ENCODE measurements at regions not wholly inside any gene's neighbourhood (a gene's known extent, or its start where the extent isn't known, plus 50 kb on each side); places are given as distances from the start of the nearest gene placed in this dataset.
A peak's percentile ranks its signal among the peaks of the same experiment; 100 is the strongest.
"Not testable (repeated sequence)": the region's sequence is repeated elsewhere in the genome, so short reads cannot be mapped to it uniquely, and the experiment has no call there.

GRCh38 chr15:69554279-69554961, 101.8 kb downstream of the RPLP1 start:
- peak; percentile 75 to 91 for DNase-seq

DNA sequence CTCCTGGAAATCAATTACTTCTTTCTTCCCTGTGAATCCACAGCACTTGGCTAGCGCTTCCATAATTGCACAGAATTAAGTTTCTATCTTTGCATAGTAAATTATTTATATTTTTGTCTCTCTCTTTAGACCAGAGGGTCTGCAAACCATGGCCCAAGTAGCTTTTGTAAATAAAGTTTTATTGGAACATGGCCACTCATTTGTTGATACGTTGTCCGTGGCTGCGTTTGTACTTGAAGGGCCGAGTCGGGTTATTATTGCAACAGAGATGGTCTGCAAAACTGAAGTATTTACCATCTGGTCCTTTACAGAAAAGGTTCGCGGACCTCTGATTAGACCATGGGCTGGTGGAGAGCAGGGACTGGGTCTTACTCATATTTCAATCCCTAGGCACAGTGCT, 102.5 kb downstream of the RPLP1 start:
- no peak for DNase-seq

DNA sequence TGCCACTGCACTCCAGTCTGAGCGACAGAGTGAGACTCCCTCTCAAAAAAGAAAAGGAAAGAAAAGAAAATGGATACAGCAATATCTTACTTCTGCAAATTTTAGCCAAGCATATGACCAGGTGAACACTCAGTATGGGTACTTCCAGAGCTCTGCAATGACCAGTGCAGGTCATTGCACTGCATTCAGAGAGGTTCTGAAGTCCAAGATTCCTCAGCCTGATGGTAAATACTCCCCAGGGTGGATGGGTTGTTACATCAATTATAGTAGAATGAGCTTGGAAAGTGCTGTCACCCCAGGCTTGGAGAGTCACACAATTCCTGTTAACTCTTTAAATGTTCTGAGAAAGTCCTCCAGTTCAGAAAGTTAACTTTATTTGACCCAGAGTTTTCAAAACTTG, 103.7 kb downstream of the RPLP1 start:
- no peak for DNase-seq

GRCh38 chr15:69557020-69557706, 104.5 kb downstream of the RPLP1 start:
- DNase-seq, result no peak

DNA sequence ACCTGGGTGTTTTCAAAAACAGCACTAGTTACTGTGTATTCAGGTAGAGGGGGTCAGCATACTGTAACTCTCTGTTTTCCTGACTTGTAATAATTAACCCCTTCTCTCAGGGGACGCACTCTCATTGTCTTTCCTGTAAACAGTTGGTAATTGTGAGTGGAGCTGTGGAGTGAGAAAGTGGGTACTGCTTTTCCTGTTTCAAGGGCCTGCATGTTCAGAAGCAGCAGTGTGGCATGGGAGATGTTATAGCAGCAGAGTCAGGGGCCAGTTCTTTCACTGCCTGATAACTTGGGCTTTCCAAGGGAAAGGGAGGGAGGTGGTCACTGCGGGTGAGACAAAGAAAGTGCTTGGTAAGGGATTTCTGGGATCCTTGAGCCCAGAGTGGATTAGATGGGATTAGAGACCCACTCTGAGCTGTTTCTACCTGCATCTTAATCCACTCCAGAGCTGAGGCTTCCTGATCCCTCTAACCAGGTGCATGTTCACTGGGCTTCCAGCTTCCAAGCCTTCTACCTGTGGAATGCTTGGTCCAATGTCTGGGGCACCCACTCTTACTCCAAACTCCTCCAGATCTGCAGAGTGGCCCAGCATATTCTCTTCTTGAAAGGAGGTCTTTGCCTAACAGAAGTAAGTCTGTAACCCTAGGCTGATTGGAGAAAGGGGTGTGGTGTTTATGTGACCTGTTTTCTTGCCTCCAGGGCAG, 105.2 kb downstream of the RPLP1 start:
- no peak for DNase-seq

- DNase-seq, result no peak
Measured at GRCh38 chr15:69559440-69560190, 107.0 kb downstream of the RPLP1 start.

DNA sequence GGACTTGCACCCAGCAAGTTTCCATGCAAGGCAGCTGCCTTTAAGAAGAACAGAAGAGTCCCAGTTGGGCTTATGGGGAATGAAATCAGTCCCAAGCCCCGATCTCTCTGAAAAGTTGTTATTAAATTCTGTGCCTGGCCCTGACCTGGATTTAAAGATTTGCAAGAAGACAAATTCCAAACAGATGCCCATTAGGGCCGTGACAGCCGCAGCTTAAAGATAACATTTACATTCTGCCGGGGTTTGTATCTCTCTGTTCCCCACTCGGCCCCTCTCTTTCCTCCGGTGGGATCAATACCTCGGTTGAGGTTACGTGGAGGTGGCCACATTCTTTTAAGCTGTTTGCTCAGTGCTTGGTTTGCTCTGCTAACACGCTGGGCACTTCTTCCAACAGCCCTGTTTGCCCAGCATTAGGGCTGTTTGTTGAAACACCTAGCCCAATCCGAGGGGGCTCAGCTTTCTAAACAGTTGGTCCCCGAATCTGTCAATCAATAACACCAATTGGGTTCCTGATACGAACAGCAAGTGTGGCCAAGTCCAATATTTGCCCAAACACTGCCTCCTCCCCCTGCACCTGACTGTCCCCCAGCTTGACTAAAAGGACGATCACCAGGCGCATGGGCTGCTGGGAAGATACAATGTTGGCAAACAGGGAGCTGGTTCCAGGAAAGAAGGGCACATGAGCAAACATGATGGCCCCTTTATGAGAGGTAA, 108.6 kb downstream of the RPLP1 start:
- DNase-seq, result no peak

GRCh38 chr15:69562116-69562515, 109.5 kb downstream of the RPLP1 start:
- no peak for DNase-seq

DNA sequence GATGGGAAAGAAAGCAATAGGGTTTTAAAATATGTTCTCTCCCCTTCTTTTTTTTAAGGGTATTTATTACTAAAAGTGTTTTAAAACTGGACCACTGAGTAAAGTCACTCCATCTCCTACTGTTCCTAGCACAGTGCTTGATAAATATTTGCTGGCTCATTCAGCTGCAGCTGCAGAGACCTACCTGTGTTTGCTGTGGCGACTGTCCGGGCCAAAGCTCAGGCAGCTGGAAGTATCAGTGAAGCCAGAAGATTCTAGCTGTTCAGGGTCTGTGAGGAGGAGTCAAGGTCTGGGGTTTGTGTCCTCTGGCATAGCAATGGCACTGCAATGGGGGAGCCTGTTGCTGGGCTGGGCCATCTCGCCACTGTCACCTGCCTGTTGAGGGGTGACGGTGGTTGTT, 109.9 kb downstream of the RPLP1 start:
- no peak for DNase-seq

DNA sequence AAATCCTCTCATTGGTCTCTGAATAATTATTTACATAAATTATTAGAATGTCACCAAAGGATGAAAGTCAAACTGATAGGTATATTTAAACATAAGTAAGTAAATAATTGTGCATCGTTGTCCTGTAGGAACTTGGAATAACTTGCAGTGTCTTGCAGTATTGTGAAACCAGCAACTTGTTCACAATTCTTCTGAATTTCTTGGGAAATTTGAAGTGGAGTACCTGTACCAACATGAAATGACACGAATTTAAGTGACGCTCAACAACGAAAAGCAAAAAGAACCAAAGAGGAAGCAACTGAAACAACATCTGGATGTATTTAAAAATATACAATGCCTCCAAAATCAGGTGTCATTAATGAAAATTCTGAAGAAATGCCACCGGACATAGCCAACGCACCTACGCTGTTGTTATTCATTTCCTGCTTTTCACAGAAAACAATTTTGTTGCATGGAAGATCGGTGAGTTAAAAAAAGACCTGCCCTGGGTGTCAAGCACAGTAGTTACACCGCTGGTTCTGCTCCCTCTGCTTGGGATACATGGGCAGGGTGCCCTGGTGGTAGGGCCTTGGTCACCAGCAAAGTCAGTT, 112.5 kb downstream of the RPLP1 start:
- no peak for DNase-seq

- DNase-seq, result not testable (repeated sequence)
Measured at GRCh38 chr15:69567238-69567760, 114.7 kb downstream of the RPLP1 start.

DNA sequence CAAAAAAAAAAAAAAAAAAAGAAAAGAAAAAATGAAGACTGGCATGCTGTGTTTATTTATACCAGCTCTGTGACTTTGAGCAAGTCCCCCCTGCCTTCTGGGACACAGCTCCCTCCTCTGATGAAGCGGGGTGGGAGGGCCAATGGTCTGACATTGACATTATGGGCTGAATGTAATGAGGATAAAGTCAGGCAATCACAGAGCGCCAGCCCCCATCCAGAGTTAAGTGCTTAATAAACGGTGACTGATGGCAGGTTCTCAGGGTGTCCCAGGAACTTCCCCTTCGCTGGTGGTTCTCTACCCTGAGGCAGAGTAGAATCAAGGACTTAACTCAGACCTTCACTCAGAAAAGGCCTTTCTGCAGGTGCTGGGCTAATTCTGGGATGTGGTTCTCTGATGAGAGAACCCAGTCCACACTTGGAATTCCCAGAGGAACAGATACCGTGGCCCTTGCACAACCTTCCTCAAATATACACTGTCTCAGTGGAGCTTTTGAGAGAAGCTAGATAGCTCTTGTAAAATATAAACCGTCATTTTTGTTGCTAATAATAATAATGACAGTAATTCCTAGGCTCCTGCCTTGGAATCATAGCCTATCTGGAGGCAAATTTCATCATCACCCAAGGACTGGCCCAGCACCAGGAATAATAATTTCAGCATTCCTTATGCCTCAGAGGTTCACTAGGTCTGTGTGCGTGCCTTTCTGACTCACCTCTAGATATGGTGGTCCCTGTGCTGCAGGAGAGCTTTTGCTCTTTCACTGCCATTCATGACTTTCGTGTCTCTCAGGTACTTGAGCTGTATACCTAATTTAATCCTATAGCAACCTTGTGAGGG, 115.8 kb downstream of the RPLP1 start:
- no peak for DNase-seq

GRCh38 chr15:69570454-69570853, 117.8 kb downstream of the RPLP1 start:
- DNase-seq, result no peak

DNA sequence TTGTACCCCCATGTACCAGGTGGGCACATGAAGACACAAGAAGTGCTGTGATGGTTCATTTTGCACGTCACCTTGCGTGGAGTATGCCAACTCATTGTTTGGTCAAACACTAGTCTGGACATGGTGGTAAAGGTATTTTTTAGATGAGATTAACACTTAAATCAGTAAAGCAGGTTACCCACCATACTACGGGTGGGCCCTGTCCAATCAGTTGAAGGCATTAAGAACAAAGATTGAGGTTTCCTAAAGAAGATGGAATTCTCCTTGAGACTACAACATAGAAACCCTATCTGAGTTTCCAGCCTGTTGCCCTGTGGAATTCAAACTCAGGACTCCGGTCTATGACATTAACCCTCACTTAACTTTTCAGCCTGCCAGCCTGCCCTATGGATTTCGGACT, 118.4 kb downstream of the RPLP1 start:
- DNase-seq, result no peak

- not testable (repeated sequence) for DNase-seq
Measured at GRCh38 chr15:69573278-69573677, 120.7 kb downstream of the RPLP1 start.

GRCh38 chr15:69573815-69574475, 121.3 kb downstream of the RPLP1 start:
- DNase-seq, result no peak

GRCh38 chr15:69574506-69574905, 121.9 kb downstream of the RPLP1 start:
- DNase-seq, result no peak

DNA sequence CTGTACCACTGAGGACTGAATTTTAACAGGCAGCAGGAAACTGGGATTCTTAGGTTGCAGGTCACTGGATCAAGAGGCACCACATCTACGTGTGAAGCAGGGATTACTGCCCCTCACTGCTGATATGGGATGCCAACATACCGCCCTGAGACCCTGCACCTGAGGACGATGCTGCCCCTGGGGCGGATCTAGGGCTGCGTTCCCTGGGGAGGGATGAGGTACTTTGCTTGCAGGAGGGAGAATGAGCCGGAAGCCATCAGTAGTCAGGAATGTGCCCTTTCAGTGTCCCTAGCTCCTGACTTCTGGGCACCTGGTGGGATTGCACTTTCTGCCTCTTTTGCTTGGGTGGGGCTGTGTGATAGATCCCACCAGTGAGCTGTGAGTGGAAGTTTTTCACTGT, 122.8 kb downstream of the RPLP1 start:
- DNase-seq, result no peak

- DNase-seq, result peak; percentile 12 to 78
Measured at GRCh38 chr15:69576035-69576526, 123.5 kb downstream of the RPLP1 start.

- DNase-seq, result peak in 1 of 2 experiments; percentile 21
Measured at GRCh38 chr15:69576948-69577351, 124.3 kb downstream of the RPLP1 start.

Measured in NCI-H526 (cell line).